ENCODE measurements at regions not wholly inside any gene's neighbourhood (a gene's known extent, or its start where the extent isn't known, plus 50 kb on each side); places are given as distances from the start of the nearest gene placed in this dataset.

DNA sequence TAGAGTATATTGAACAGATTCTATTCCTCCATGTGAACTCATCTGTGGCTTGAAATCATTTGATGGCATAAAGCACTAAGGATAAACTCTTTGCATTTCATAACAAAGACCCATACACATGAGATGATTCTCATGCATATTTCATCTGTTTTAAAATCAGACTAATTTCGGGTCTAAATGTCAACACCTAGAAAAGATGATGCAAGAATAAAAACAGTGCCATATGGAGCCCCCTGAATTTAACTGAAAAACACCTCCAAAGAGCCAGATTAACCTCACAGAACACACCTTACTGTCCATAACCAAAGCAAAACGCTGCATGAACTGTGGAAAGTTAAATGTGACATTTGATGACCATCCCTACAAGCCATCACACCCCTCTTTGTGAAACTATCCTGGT lies 59.7 kb downstream of the ELAPOR2 start:
- TF ChIP-seq, protein P1, sequence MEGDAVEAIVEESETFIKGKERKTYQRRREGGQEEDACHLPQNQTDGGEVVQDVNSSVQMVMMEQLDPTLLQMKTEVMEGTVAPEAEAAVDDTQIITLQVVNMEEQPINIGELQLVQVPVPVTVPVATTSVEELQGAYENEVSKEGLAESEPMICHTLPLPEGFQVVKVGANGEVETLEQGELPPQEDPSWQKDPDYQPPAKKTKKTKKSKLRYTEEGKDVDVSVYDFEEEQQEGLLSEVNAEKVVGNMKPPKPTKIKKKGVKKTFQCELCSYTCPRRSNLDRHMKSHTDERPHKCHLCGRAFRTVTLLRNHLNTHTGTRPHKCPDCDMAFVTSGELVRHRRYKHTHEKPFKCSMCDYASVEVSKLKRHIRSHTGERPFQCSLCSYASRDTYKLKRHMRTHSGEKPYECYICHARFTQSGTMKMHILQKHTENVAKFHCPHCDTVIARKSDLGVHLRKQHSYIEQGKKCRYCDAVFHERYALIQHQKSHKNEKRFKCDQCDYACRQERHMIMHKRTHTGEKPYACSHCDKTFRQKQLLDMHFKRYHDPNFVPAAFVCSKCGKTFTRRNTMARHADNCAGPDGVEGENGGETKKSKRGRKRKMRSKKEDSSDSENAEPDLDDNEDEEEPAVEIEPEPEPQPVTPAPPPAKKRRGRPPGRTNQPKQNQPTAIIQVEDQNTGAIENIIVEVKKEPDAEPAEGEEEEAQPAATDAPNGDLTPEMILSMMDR (conservative IDR thresholded peaks at IDR 0.05; ENCODE audit: low read depth, low read length): no peak
- TF ChIP-seq EZH2 (IDR thresholded peaks at IDR 0.05; ENCODE audit: borderline replicate concordance, low read depth, low read length, poor library complexity, severe bottlenecking): no peak

All from A673 (cell line).